Gastrocnemius medialis (tissue), 4 donors: ENCODE measurements at regions not wholly inside any gene's neighbourhood (a gene's known extent, or its start where the extent isn't known, plus 50 kb on each side); places are given as distances from the start of the nearest gene placed in this dataset.

Source experiments
- POLR2A ChIP-seq, 2 donors: fragments of 450-650 bp; IDR thresholded peaks; one replicate each; pipeline ENCODE4 v1.6.1; 2017; ENCODE audit warnings: antibody characterized with exemption in 2 of 2, mild to moderate bottlenecking in 2 of 2, moderate library complexity in 2 of 2
- TF ChIP-seq, protein P1 (sequence below), 5 experiments: fragments of 450-650 bp in 3 of 5; fragments of 200-600 bp in 2 of 5; sonication (generic) in 2 of 5; IDR thresholded peaks in 4 of 5; conservative IDR thresholded peaks in 1 of 5; 1 replicate in 4 of 5; 2 replicates in 1 of 5; pipeline ENCODE4 v1.5.1; 2016 to 2019; ENCODE audit warnings: antibody characterized with exemption in 5 of 5, mild to moderate bottlenecking in 3 of 5, moderate library complexity in 3 of 5

DNA sequence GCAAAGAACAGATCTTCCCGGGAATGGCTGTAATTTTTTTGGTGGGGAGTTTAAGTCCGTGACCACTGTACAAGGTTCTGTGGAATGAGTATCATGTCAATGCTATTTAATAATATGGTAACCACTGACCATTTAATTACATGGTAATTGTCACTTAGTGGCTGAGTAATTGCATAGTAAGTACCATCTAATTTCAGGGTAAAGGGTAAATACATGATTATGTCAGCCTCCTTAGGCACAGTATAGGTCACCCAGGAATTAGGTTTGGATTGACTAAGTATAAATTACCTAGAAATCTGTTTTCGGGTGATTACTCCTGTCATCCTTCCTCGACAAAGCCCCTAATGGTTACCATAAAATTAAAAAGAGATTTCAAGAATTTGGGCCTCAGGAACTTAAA is 120.1 kb upstream of the AGBL1 start:
- no peak for TF ChIP-seq POLR2A (IDR thresholded peaks at IDR 0.05)
- TF ChIP-seq, protein P1, sequence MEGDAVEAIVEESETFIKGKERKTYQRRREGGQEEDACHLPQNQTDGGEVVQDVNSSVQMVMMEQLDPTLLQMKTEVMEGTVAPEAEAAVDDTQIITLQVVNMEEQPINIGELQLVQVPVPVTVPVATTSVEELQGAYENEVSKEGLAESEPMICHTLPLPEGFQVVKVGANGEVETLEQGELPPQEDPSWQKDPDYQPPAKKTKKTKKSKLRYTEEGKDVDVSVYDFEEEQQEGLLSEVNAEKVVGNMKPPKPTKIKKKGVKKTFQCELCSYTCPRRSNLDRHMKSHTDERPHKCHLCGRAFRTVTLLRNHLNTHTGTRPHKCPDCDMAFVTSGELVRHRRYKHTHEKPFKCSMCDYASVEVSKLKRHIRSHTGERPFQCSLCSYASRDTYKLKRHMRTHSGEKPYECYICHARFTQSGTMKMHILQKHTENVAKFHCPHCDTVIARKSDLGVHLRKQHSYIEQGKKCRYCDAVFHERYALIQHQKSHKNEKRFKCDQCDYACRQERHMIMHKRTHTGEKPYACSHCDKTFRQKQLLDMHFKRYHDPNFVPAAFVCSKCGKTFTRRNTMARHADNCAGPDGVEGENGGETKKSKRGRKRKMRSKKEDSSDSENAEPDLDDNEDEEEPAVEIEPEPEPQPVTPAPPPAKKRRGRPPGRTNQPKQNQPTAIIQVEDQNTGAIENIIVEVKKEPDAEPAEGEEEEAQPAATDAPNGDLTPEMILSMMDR (IDR thresholded peaks at IDR 0.05 in 4 of 5, conservative IDR thresholded peaks at IDR 0.05 in 1 of 5): no peak
